Activated CD4-positive, CD25-positive, alpha-beta regulatory T cell treated with anti-CD3 and anti-CD28 coated beads, Interleukin-2, amount 50 U/mL, for 24 hours (primary cell): ENCODE measurements at regions not wholly inside any gene's neighbourhood (a gene's known extent, or its start where the extent isn't known, plus 50 kb on each side); places are given as distances from the start of the nearest gene placed in this dataset.

Experiments
- ATAC-seq, 2 donors: fragments of 150-1000 bp; cut with Tn5 transposase; one replicate each; pipeline ENCODE4 v1.10.0; 2021; ENCODE audit warnings: mild to moderate bottlenecking in 1 of 2, moderate library complexity in 1 of 2

GRCh38 chr5:61263561-61264272, 68.3 kb upstream of the ZSWIM6 start:
- ATAC-seq: no peak

- ATAC-seq: no peak
These were observed 67.8 kb upstream of the ZSWIM6 start for GRCh38 chr5:61264273-61264661.

- no peak for ATAC-seq
These were observed 64.9 kb upstream of the ZSWIM6 start for GRCh38 chr5:61267116-61267515.

GRCh38 chr5:61268871-61269270, 63.2 kb upstream of the ZSWIM6 start:
- ATAC-seq: no peak

GRCh38 chr5:61270510-61271165, 61.4 kb upstream of the ZSWIM6 start:
- ATAC-seq: no peak

GRCh38 chr5:61272688-61273087, 59.4 kb upstream of the ZSWIM6 start:
- no peak for ATAC-seq

GRCh38 chr5:61273279-61273975, 58.6 kb upstream of the ZSWIM6 start:
- no peak for ATAC-seq

- ATAC-seq: no peak
These were observed 57.5 kb upstream of the ZSWIM6 start for GRCh38 chr5:61274511-61274911.

GRCh38 chr5:61275841-61276240, 56.2 kb upstream of the ZSWIM6 start:
- no peak for ATAC-seq

GRCh38 chr5:61277190-61277589, 54.9 kb upstream of the ZSWIM6 start:
- ATAC-seq: peak; percentile 10 to 28

GRCh38 chr5:61277781-61278180, 54.3 kb upstream of the ZSWIM6 start:
- ATAC-seq: peak; percentile 34 to 44

GRCh38 chr5:61279725-61280124, 52.3 kb upstream of the ZSWIM6 start:
- no peak for ATAC-seq

- peak; percentile 61 to 70 for ATAC-seq
These were observed 51.9 kb upstream of the ZSWIM6 start for GRCh38 chr5:61280205-61280604.

GRCh38 chr5:61280761-61281427, 51.2 kb upstream of the ZSWIM6 start:
- ATAC-seq: peak; percentile 21 to 23

- no peak for ATAC-seq
These were observed 50.4 kb upstream of the ZSWIM6 start for GRCh38 chr5:61281686-61282085.
